ENCODE measurements at regions not wholly inside any gene's neighbourhood (a gene's known extent, or its start where the extent isn't known, plus 50 kb on each side); places are given as distances from the start of the nearest gene placed in this dataset.

DNA sequence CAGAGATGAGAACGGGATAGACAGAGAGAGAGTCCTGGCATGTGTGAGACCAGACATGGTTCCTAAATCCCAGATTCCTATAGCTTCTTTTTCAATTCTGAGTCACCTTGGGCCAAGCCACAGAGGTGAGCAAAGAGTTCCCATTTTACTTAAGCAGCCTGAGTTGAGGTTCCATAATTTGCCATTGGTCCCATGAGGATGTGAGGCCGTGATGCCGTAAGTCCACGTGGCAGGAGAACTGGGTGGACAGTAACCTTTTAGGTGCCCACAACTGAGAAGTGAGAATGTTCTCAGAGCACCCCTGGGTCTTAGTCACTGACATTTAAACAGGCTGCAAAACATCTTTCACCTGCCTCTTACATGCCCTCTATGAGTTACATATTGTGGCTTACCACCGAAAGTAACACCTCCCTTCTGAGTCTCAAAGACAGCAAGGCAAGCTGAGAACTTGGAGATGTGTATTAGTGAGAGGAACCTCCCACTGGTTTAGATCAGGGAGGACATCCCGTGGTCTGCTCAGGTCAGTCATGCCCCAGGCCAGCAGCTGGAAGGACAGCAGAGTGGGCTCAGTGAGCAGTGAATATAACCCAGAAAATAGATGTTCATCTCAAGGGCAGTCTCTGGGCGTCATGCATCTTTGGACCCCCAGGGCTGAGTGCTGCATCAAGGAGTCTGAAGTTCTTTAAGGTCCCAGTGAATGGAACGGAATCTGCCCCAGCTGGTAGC is 127.9 kb upstream of the LGALSL start:
- Histone ChIP-seq H4K20me1 (ENCODE audit: insufficient read depth) (no peaks in the 10 kb centered on the region), H3K27ac (ENCODE audit: low read length) (no peak overlapping the region), H3K9me2 (ENCODE audit: insufficient read depth, low read length) (no peaks in the 10 kb centered on the region), H3K9me3 (ENCODE audit: low read length) (no peaks in the 10 kb centered on the region), H3K4me2 (ENCODE audit: low read length) (no peak overlapping the region), H3K79me2 (replicated peaks; ENCODE audit: insufficient read depth, low read length) (no peaks in the 10 kb centered on the region), H3K27me3 (ENCODE audit: insufficient read depth, low read depth, low read length) (no peaks in the 10 kb centered on the region), H3K9ac (ENCODE audit: low read length) (no peak overlapping the region), H2AFZ (ENCODE audit: low read depth, low read length) (no peak overlapping the region), H3F3A (ENCODE audit: insufficient read depth, low read length, poor library complexity, severe bottlenecking) (no peaks in the 10 kb centered on the region), H3K36me3 (ENCODE audit: insufficient read depth, low read length) (no peaks in the 10 kb centered on the region), H3K4me3 (ENCODE audit: low read length) (no peak overlapping the region)
- TF ChIP-seq EZH2 (IDR thresholded peaks at IDR 0.05; ENCODE audit: borderline replicate concordance, insufficient read depth, low read length, poor library complexity, severe bottlenecking) = no peak
- TF ChIP-seq EP300 (conservative IDR thresholded peaks at IDR 0.05; ENCODE audit: poor library complexity, severe bottlenecking) = no peak
- TF ChIP-seq SMC3 (conservative IDR thresholded peaks at IDR 0.05; ENCODE audit: poor library complexity) = no peak
- TF ChIP-seq REST (IDR thresholded peaks at IDR 0.05; ENCODE audit: borderline replicate concordance) = no peak
- TF ChIP-seq MXI1 (conservative IDR thresholded peaks at IDR 0.05; ENCODE audit: poor library complexity, severe bottlenecking) = no peak
- no peak for TF ChIP-seq RAD21 (conservative IDR thresholded peaks at IDR 0.05)
- no peak for TF ChIP-seq TAF1 (IDR thresholded peaks at IDR 0.05; ENCODE audit: low read depth)
- TF ChIP-seq CTCF (IDR thresholded peaks at IDR 0.05; ENCODE audit: poor library complexity, severe bottlenecking) = no peak
- no peak for TF ChIP-seq POLR2AphosphoS5 (IDR thresholded peaks at IDR 0.05)

DNA sequence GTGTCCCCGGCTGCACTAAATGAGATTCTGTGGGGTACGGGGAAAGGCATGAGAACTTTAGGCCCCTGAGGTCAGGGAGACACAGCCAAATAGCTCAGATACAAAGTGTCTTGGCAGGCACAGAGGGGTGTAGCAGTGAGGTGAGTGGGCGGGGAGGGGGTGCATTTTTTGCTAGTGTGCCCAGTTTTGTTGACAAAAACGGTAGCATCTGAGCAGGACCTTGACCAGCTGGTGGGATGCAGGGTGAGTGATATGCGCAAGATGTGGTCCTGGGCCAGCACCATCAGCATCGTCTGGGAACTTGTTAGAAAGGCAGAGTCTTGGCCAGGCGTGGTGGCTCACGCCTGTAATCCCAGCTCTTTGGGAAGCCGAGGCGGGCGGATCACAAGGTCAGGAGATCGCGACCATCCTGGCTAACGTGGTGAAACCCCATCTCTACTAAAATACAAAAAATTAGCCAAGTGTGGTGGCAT is 127.3 kb upstream of the LGALSL start:
- TF ChIP-seq REST (IDR thresholded peaks at IDR 0.05; ENCODE audit: borderline replicate concordance) = no peak
- no peak for TF ChIP-seq EZH2 (IDR thresholded peaks at IDR 0.05; ENCODE audit: borderline replicate concordance, insufficient read depth, low read length, poor library complexity, severe bottlenecking)
- TF ChIP-seq MXI1 (conservative IDR thresholded peaks at IDR 0.05; ENCODE audit: poor library complexity, severe bottlenecking) = no peak
- no peak for TF ChIP-seq SMC3 (conservative IDR thresholded peaks at IDR 0.05; ENCODE audit: poor library complexity)
- TF ChIP-seq CTCF (IDR thresholded peaks at IDR 0.05; ENCODE audit: poor library complexity, severe bottlenecking) = no peak
- no peak for TF ChIP-seq RAD21 (conservative IDR thresholded peaks at IDR 0.05)
- TF ChIP-seq POLR2AphosphoS5 (IDR thresholded peaks at IDR 0.05) = no peak
- TF ChIP-seq EP300 (conservative IDR thresholded peaks at IDR 0.05; ENCODE audit: poor library complexity, severe bottlenecking) = no peak
- Histone ChIP-seq H3K79me2 (replicated peaks; ENCODE audit: insufficient read depth, low read length) (no peaks in the 10 kb centered on the region), H4K20me1 (ENCODE audit: insufficient read depth) (no peaks in the 10 kb centered on the region), H3K27me3 (ENCODE audit: insufficient read depth, low read depth, low read length) (no peaks in the 10 kb centered on the region), H2AFZ (ENCODE audit: low read depth, low read length) (no peak overlapping the region), H3K9me2 (ENCODE audit: insufficient read depth, low read length) (no peaks in the 10 kb centered on the region), H3K9ac (ENCODE audit: low read length) (no peak overlapping the region), H3F3A (ENCODE audit: insufficient read depth, low read length, poor library complexity, severe bottlenecking) (no peaks in the 10 kb centered on the region), H3K27ac (ENCODE audit: low read length) (no peak overlapping the region), H3K4me3 (ENCODE audit: low read length) (no peak overlapping the region), H3K9me3 (ENCODE audit: low read length) (no peaks in the 10 kb centered on the region), H3K4me2 (ENCODE audit: low read length) (no peak overlapping the region), H3K36me3 (ENCODE audit: insufficient read depth, low read length) (no peaks in the 10 kb centered on the region)
